GOT3 (cell line): ENCODE measurements at regions not wholly inside any gene's neighbourhood (a gene's known extent, or its start where the extent isn't known, plus 50 kb on each side); places are given as distances from the start of the nearest gene placed in this dataset.
A peak's percentile ranks its signal among the peaks of the same experiment; 100 is the strongest.
"Not testable (repeated sequence)": the region's sequence is repeated elsewhere in the genome, so short reads cannot be mapped to it uniquely, and the experiment has no call there.

Experiments
- DNase-seq: peaks from one replicate; lab custom pipeline; 2025; ENCODE audit warnings: mixed read lengths; lab: John Stamatoyannopoulos, UW

GRCh38 chr5:32842813-32843530 is 131.9 kb downstream of the NPR3 start:
- no peak for DNase-seq

GRCh38 chr5:32843531-32843895 is 132.4 kb downstream of the NPR3 start:
- no peak for DNase-seq

- no peak for DNase-seq
Observed at GRCh38 chr5:32845171-32845570, 134.1 kb downstream of the NPR3 start.

- DNase-seq, result no peak
Observed at GRCh38 chr5:32848120-32848519, 137.0 kb downstream of the NPR3 start.

- DNase-seq, result no peak
Observed at GRCh38 chr5:32848681-32849080, 137.6 kb downstream of the NPR3 start.

GRCh38 chr5:32850817-32851496 is 139.8 kb downstream of the NPR3 start:
- no peak for DNase-seq

GRCh38 chr5:32851559-32852173 is 140.5 kb downstream of the NPR3 start:
- no peak for DNase-seq

- peak; percentile 32 for DNase-seq
Observed at GRCh38 chr5:32852535-32852934, 141.4 kb downstream of the NPR3 start.

- no peak for DNase-seq
Observed at GRCh38 chr5:32852976-32853375, 141.9 kb downstream of the NPR3 start.

GRCh38 chr5:32854473-32854872 is 143.4 kb downstream of the NPR3 start:
- DNase-seq, result no peak

- DNase-seq, result no peak
Observed at GRCh38 chr5:32859211-32859641, 148.1 kb downstream of the NPR3 start.

GRCh38 chr5:32865475-32865874 is 154.4 kb downstream of the NPR3 start:
- no peak for DNase-seq

- DNase-seq, result no peak
Observed at GRCh38 chr5:32866138-32866537, 155.0 kb downstream of the NPR3 start.

- DNase-seq, result no peak
Observed at GRCh38 chr5:32869216-32869615, 158.1 kb downstream of the NPR3 start.

- no peak for DNase-seq
Observed at GRCh38 chr5:32876791-32877190, 165.7 kb downstream of the NPR3 start.

GRCh38 chr5:32879364-32879763 is 168.2 kb downstream of the NPR3 start:
- DNase-seq, result not testable (repeated sequence)

GRCh38 chr5:32880796-32881195 is 169.7 kb downstream of the NPR3 start:
- no peak for DNase-seq

- DNase-seq, result no peak
Observed at GRCh38 chr5:32887390-32887789, 176.3 kb downstream of the NPR3 start.

GRCh38 chr5:32889078-32889477 is 178.0 kb downstream of the NPR3 start:
- no peak for DNase-seq

- DNase-seq, result no peak
Observed at GRCh38 chr5:32903613-32904012, 192.5 kb downstream of the NPR3 start.

- no peak for DNase-seq
Observed at GRCh38 chr5:32908641-32909040, 197.5 kb downstream of the NPR3 start.

- no peak for DNase-seq
Observed at GRCh38 chr5:32909207-32909606, 198.1 kb downstream of the NPR3 start.

- DNase-seq, result no peak
Observed at GRCh38 chr5:32916648-32917047, 205.5 kb downstream of the NPR3 start.
